OCI-LY7 (cell line): ENCODE measurements at regions not wholly inside any gene's neighbourhood (a gene's known extent, or its start where the extent isn't known, plus 50 kb on each side); places are given as distances from the start of the nearest gene placed in this dataset.

Source experiments
- BruUV-seq: library from RNA; stranded (reverse); fragments of 400-500 nt; replicated peaks from 2 replicates; lab custom pipeline; 2021; lab: Mats Ljungman, UMichigan
- CTCF ChIA-PET: fragments of 300-600 bp; sonication (Branson Sonifier 250); formaldehyde crosslinking; loops from one replicate; lab custom pipeline; 2022; ENCODE audit warnings: antibody characterized with exemption; ENCODE audit not compliant: unreplicated experiment; lab: Charles Lee
- POLR2A ChIA-PET: fragments of 300-600 bp; sonication (Branson Sonifier 250); formaldehyde crosslinking; loops from one replicate; lab custom pipeline; 2022; ENCODE audit warnings: antibody characterized with exemption; lab: Charles Lee
- DNase-seq: peaks from one replicate; pipeline ENCODE4 v3.0.0-alpha.2; 2015; ENCODE audit warnings: low spot score
- H2AFZ ChIP-seq: fragments of 200-600 bp; sonication (generic), shearing (Covaris generic); 2 replicates; pipeline ENCODE4 v1.6.1; 2014; ENCODE audit warnings: mild to moderate bottlenecking, antibody characterized with exemption, low read length, moderate library complexity
- H3K27ac ChIP-seq: fragments of 200-600 bp; sonication (generic); 2 replicates; pipeline ENCODE4 v1.5.1; 2014; ENCODE audit warnings: mixed run types, low read depth, mild to moderate bottlenecking, moderate library complexity, low read length, inconsistent platforms; ENCODE audit not compliant: poor library complexity, severe bottlenecking
- H3K36me3 ChIP-seq: fragments of 200-600 bp; sonication (generic); 2 replicates; pipeline ENCODE4 v1.6.1; 2014; ENCODE audit warnings: mild to moderate bottlenecking, antibody characterized with exemption, low read length, moderate library complexity, mixed read lengths; ENCODE audit not compliant: insufficient read depth
- H3K4me1 ChIP-seq: fragments of 200-600 bp; sonication (generic); 2 replicates; pipeline ENCODE4 v1.5.1; 2014; ENCODE audit warnings: mild to moderate bottlenecking, low read length; ENCODE audit not compliant: insufficient read depth, poor library complexity, severe bottlenecking
- H3K4me2 ChIP-seq: fragments of 200-600 bp; sonication (generic); 2 replicates; pipeline ENCODE4 v1.6.1; 2014; ENCODE audit warnings: mild to moderate bottlenecking, low read length
- H3K4me3 ChIP-seq: fragments of 200-600 bp; sonication (generic); 2 replicates; pipeline ENCODE4 v1.5.1; 2014; ENCODE audit warnings: mild to moderate bottlenecking, low read depth, low read length; ENCODE audit not compliant: poor library complexity, severe bottlenecking
- H3K79me2 ChIP-seq: fragments of 200-600 bp; sonication (generic); 2 replicates; pipeline ENCODE4 v1.6.1; 2016; ENCODE audit warnings: low read depth, mild to moderate bottlenecking, low read length, moderate library complexity, mixed read lengths; ENCODE audit not compliant: insufficient read depth
- H3K9me2 ChIP-seq: fragments of 200-600 bp; sonication (generic); 2 replicates; pipeline ENCODE4 v1.6.1; 2016; ENCODE audit warnings: mild to moderate bottlenecking, low read length, mixed read lengths; ENCODE audit not compliant: insufficient read depth
- H3K9me3 ChIP-seq: fragments of 200-600 bp; sonication (generic); 2 replicates; pipeline ENCODE4 v1.6.1; 2014; ENCODE audit warnings: mild to moderate bottlenecking, mixed run types, low read length, mixed read lengths
- H4K20me1 ChIP-seq: fragments of 200-600 bp; sonication (generic); 2 replicates; pipeline ENCODE4 v1.6.1; 2014; ENCODE audit warnings: mild to moderate bottlenecking, antibody characterized with exemption, low read length, moderate library complexity, mixed read lengths; ENCODE audit not compliant: insufficient read depth
- EZH2phosphoT487 ChIP-seq: fragments of 200-600 bp; sonication (generic); IDR thresholded peaks from 2 replicates; pipeline ENCODE4 v1.6.1; 2018; ENCODE audit warnings: low read depth, borderline replicate concordance, mild to moderate bottlenecking, mixed run types, antibody characterized with exemption, low read length, moderate library complexity, mixed read lengths
- intact Hi-C: fragments of 100-400 bp; cut with micrococcal nuclease; formaldehyde crosslinking; loops from one replicate; pipeline ENCODE4 v1.10.0; 2022; ENCODE audit not compliant: unreplicated experiment
- TF ChIP-seq, protein P1 (sequence below): fragments of 200-600 bp; sonication (generic); conservative IDR thresholded peaks from 2 replicates; pipeline ENCODE4 v1.5.1; 2014; ENCODE audit warnings: mild to moderate bottlenecking, antibody characterized with exemption, low read length, moderate library complexity, mixed read lengths

DNA sequence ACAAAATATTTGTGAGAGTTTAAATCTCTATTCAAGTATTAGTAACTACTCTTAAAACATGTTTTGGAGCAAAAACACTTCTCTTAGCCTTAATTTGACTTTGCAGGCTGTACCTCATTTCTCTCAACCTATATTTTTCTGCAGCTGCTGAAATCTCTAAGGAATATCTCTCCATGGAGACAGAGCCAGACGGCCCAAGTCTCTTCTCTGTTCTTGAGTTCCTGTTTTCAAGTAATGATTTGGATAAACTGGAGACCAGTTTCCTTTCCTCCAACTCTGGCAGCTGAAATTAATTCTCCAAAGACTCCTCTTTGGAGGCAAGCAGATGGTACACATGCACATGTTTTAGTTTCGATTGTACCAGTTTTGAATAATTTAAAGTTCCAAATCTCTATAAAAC lies 659.7 kb upstream of the NEGR1 start:
- no peak overlapping the region for H3K4me3 ChIP-seq
- DNase-seq, result no peak
- no peaks in the 10 kb centered on the region for H3K9me3 ChIP-seq
- no TSS peak for BruUV-seq
- POLR2A ChIA-PET, result no interaction called here
- H3K27ac ChIP-seq, result no peak overlapping the region
- H3K4me1 ChIP-seq, result no peaks in the 10 kb centered on the region
- no peaks in the 10 kb centered on the region for H4K20me1 ChIP-seq
- CTCF ChIA-PET, result no interaction called here
- no peak overlapping the region for H2AFZ ChIP-seq
- intact Hi-C loops, result no loop called here
- no peaks in the 10 kb centered on the region for H3K79me2 ChIP-seq
- no peak overlapping the region for H3K4me2 ChIP-seq
- TF ChIP-seq EZH2phosphoT487, result no peak
- TF ChIP-seq, protein P1, sequence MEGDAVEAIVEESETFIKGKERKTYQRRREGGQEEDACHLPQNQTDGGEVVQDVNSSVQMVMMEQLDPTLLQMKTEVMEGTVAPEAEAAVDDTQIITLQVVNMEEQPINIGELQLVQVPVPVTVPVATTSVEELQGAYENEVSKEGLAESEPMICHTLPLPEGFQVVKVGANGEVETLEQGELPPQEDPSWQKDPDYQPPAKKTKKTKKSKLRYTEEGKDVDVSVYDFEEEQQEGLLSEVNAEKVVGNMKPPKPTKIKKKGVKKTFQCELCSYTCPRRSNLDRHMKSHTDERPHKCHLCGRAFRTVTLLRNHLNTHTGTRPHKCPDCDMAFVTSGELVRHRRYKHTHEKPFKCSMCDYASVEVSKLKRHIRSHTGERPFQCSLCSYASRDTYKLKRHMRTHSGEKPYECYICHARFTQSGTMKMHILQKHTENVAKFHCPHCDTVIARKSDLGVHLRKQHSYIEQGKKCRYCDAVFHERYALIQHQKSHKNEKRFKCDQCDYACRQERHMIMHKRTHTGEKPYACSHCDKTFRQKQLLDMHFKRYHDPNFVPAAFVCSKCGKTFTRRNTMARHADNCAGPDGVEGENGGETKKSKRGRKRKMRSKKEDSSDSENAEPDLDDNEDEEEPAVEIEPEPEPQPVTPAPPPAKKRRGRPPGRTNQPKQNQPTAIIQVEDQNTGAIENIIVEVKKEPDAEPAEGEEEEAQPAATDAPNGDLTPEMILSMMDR, result no peak
- no peaks in the 10 kb centered on the region for H3K9me2 ChIP-seq
- H3K36me3 ChIP-seq, result no peaks in the 10 kb centered on the region

DNA sequence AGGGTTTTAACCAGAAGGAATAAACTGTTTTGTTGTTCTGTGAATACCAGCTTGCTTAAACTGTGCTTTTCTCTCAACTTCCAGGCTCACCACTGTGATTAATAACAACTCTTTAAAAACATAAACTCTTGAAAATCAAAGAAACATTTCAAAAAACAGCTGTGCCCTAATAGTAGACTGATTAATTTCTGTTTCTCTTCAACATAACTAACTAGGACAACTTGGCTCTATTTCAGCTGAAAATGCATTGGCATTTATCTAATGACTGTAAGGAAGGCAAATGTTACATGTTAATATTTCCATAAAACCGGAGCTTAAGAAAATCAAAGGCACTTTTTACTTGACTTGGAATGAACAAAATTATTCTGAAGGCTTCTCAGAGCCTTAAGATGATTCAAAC lies 656.1 kb upstream of the NEGR1 start:
- POLR2A ChIA-PET, result interaction anchor here (0.7 kb wide), 1 partner anchor 248 kb away, joined by 3 read pairs; no protein-coding TSS in a partner anchor
- H3K4me1 ChIP-seq, result no peaks in the 10 kb centered on the region

DNA sequence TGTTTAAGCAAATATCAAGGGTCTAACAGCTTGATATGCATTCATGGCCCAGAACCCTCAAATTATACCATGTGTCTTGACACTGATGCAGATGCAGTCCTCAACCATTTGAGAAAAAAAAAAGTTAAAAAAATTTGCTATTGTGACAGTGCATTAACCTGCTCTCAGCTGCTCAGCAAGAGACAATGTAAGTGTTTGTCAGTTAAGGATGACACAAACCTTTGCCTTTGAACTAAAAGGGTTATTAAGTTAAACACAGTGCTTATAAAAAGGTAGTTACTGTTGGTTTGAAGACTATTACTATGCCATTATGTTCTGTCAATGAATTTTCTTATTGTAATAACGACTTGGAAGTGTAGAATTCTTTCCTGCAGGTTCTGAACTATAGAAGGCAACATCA lies 655.6 kb upstream of the NEGR1 start:
- Histone ChIP-seq H3K4me1 (no peaks in the 10 kb centered on the region), H4K20me1 (no peaks in the 10 kb centered on the region), H2AFZ (no peak overlapping the region), H3K4me3 (no peak overlapping the region), H3K27ac (no peak overlapping the region), H3K4me2 (no peak overlapping the region), H3K9me2 (no peaks in the 10 kb centered on the region), H3K9me3 (no peaks in the 10 kb centered on the region), H3K36me3 (no peaks in the 10 kb centered on the region), H3K79me2 (no peaks in the 10 kb centered on the region)
- intact Hi-C loops, result no loop called here
- ChIA-PET CTCF (no interaction called here), POLR2A (interaction anchor here (0.7 to 1.0 kb wide), 3 partner anchors 13 to 1262 kb away, joined by 3 read pairs; no protein-coding TSS in a partner anchor)
- DNase-seq, result no peak
- no TSS peak for BruUV-seq
- TF ChIP-seq, protein P1, result no peak
- TF ChIP-seq EZH2phosphoT487, result no peak

More for the DNA sequence above, 656.1 kb upstream of the NEGR1 start:
- H2AFZ ChIP-seq, result no peak overlapping the region
- no peak for DNase-seq
- TF ChIP-seq EZH2phosphoT487, result no peak
- TF ChIP-seq, protein P1, result no peak
- CTCF ChIA-PET, result no interaction called here
- no peaks in the 10 kb centered on the region for H3K9me2 ChIP-seq
- H3K36me3 ChIP-seq, result no peaks in the 10 kb centered on the region
- no peak overlapping the region for H3K4me3 ChIP-seq
- H3K4me2 ChIP-seq, result no peak overlapping the region
- no peaks in the 10 kb centered on the region for H3K9me3 ChIP-seq
- no peaks in the 10 kb centered on the region for H4K20me1 ChIP-seq
- intact Hi-C loops, result no loop called here
- H3K27ac ChIP-seq, result no peak overlapping the region
- BruUV-seq, result no TSS peak
- H3K79me2 ChIP-seq, result no peaks in the 10 kb centered on the region
